ENCODE measurements at regions not wholly inside any gene's neighbourhood (a gene's known extent, or its start where the extent isn't known, plus 50 kb on each side); places are given as distances from the start of the nearest gene placed in this dataset.

GRCh38 chr1:101165954-101166353 is 70.9 kb upstream of the S1PR1 start:
- POLR2A ChIA-PET (ENCODE audit: unreplicated experiment): no interaction called here
- intact Hi-C loops (cut with micrococcal nuclease; ENCODE audit: unreplicated experiment): no loop called here

GRCh38 chr1:101165532-101165931 is 71.3 kb upstream of the S1PR1 start:
- TF ChIP-seq CTCF (conservative IDR thresholded peaks at IDR 0.05): no peak
- no peak for TF ChIP-seq EZH2 (IDR thresholded peaks at IDR 0.05; ENCODE audit: low read depth)
- Histone ChIP-seq H3K4me1 (replicated peaks; ENCODE audit: insufficient read depth) (no peaks in the 10 kb centered on the region), H3K79me2 (ENCODE audit: low read depth) (no peaks in the 10 kb centered on the region), H3K4me3 (no peak overlapping the region), H3K9me3 (ENCODE audit: insufficient read depth, low read depth) (no peaks in the 10 kb centered on the region), H2AFZ (no peak overlapping the region), H3K27me3 (ENCODE audit: insufficient read depth, low read depth) (no peaks in the 10 kb centered on the region), H3F3A (ENCODE audit: insufficient read depth, low read depth) (no peaks in the 10 kb centered on the region), H4K20me1 (ENCODE audit: insufficient read depth) (no peaks in the 10 kb centered on the region), H3K36me3 (ENCODE audit: low read depth) (no peaks in the 10 kb centered on the region), H3K9me2 (ENCODE audit: insufficient read depth) (no peaks in the 10 kb centered on the region), H3K27ac (no peak overlapping the region), H3K4me2 (no peak overlapping the region)
- ChIA-PET POLR2A (ENCODE audit: unreplicated experiment) (no interaction called here), CTCF (no interaction called here)
- intact Hi-C loops (cut with micrococcal nuclease; ENCODE audit: unreplicated experiment): no loop called here
- DNase-seq: no peak
- no TSS peak for BruUV-seq (replicated peaks)

More at GRCh38 chr1:101165954-101166353, 70.9 kb upstream of the S1PR1 start:
- Histone ChIP-seq H3K27ac (no peak overlapping the region), H3K9me3 (ENCODE audit: insufficient read depth, low read depth) (no peaks in the 10 kb centered on the region), H3F3A (ENCODE audit: insufficient read depth, low read depth) (no peaks in the 10 kb centered on the region), H3K9me2 (ENCODE audit: insufficient read depth) (no peaks in the 10 kb centered on the region), H3K4me2 (no peak overlapping the region), H3K4me3 (no peak overlapping the region), H3K36me3 (ENCODE audit: low read depth) (no peaks in the 10 kb centered on the region), H3K4me1 (replicated peaks; ENCODE audit: insufficient read depth) (no peaks in the 10 kb centered on the region), H4K20me1 (ENCODE audit: insufficient read depth) (no peaks in the 10 kb centered on the region), H2AFZ (no peak overlapping the region), H3K79me2 (ENCODE audit: low read depth) (no peaks in the 10 kb centered on the region), H3K27me3 (ENCODE audit: insufficient read depth, low read depth) (no peaks in the 10 kb centered on the region)
- TF ChIP-seq EZH2 (IDR thresholded peaks at IDR 0.05; ENCODE audit: low read depth) (no peak), CTCF (conservative IDR thresholded peaks at IDR 0.05) (no peak)
- DNase-seq: no peak
- BruUV-seq (replicated peaks): no TSS peak
- CTCF ChIA-PET: no interaction called here

GRCh38 chr1:101164776-101165175 is 72.0 kb upstream of the S1PR1 start:
- BruUV-seq (replicated peaks): no TSS peak
- H2AFZ ChIP-seq: no peak overlapping the region
- no peaks in the 10 kb centered on the region for H3K79me2 ChIP-seq (ENCODE audit: low read depth)
- intact Hi-C loops (cut with micrococcal nuclease; ENCODE audit: unreplicated experiment): no loop called here
- no peaks in the 10 kb centered on the region for H3F3A ChIP-seq (ENCODE audit: insufficient read depth, low read depth)
- H3K9me2 ChIP-seq (ENCODE audit: insufficient read depth): no peaks in the 10 kb centered on the region
- no peaks in the 10 kb centered on the region for H3K27me3 ChIP-seq (ENCODE audit: insufficient read depth, low read depth)
- no peaks in the 10 kb centered on the region for H3K4me1 ChIP-seq (replicated peaks; ENCODE audit: insufficient read depth)
- H3K36me3 ChIP-seq (ENCODE audit: low read depth): no peaks in the 10 kb centered on the region
- no peak overlapping the region for H3K4me3 ChIP-seq
- H3K9me3 ChIP-seq (ENCODE audit: insufficient read depth, low read depth): no peaks in the 10 kb centered on the region
- H4K20me1 ChIP-seq (ENCODE audit: insufficient read depth): no peaks in the 10 kb centered on the region
- DNase-seq: no peak
- ChIA-PET POLR2A (ENCODE audit: unreplicated experiment) (interaction anchor here (0.7 kb wide), 1 partner anchor 58 kb away, joined by 7 read pairs; no protein-coding TSS in a partner anchor), CTCF (interaction anchor here (0.6 kb wide), 1 partner anchor 516 kb away, joined by 3 read pairs; no protein-coding TSS in a partner anchor)
- TF ChIP-seq EZH2 (IDR thresholded peaks at IDR 0.05; ENCODE audit: low read depth): no peak
- TF ChIP-seq CTCF (conservative IDR thresholded peaks at IDR 0.05): no peak
- no peak overlapping the region for H3K4me2 ChIP-seq
- H3K27ac ChIP-seq: no peak overlapping the region
